DMS153 treated with DMSO at 0.1 percent for 48 hours (cell line): ENCODE measurements at regions not wholly inside any gene's neighbourhood (a gene's known extent, or its start where the extent isn't known, plus 50 kb on each side); places are given as distances from the start of the nearest gene placed in this dataset.
"Not testable (repeated sequence)": the region's sequence is repeated elsewhere in the genome, so short reads cannot be mapped to it uniquely, and the experiment has no call there.

ENCODE experiments used
- DNase-seq: peaks from one replicate; lab custom pipeline; 2025; ENCODE audit not compliant: unreplicated experiment; lab: John Stamatoyannopoulos, UW

- no peak for DNase-seq
Measured at GRCh38 chr3:102297072-102297658, 137.7 kb upstream of the ZPLD1 start.

- no peak for DNase-seq
Measured at GRCh38 chr3:102299125-102299877, 135.5 kb upstream of the ZPLD1 start.

GRCh38 chr3:102301155-102301880 is 133.5 kb upstream of the ZPLD1 start:
- DNase-seq: no peak

GRCh38 chr3:102302020-102302419 is 132.8 kb upstream of the ZPLD1 start:
- no peak for DNase-seq

- DNase-seq: no peak
Measured at GRCh38 chr3:102304550-102304949, 130.3 kb upstream of the ZPLD1 start.

GRCh38 chr3:102307442-102307841 is 127.4 kb upstream of the ZPLD1 start:
- DNase-seq: no peak

- DNase-seq: no peak
Measured at GRCh38 chr3:102329066-102329465, 105.7 kb upstream of the ZPLD1 start.

- DNase-seq: no peak
Measured at GRCh38 chr3:102329561-102329960, 105.3 kb upstream of the ZPLD1 start.

GRCh38 chr3:102332205-102332604 is 102.6 kb upstream of the ZPLD1 start:
- no peak for DNase-seq

GRCh38 chr3:102332934-102333333 is 101.9 kb upstream of the ZPLD1 start:
- no peak for DNase-seq

GRCh38 chr3:102336130-102336529 is 98.7 kb upstream of the ZPLD1 start:
- no peak for DNase-seq

- no peak for DNase-seq
Measured at GRCh38 chr3:102339671-102340070, 95.1 kb upstream of the ZPLD1 start.

- DNase-seq: no peak
Measured at GRCh38 chr3:102346897-102347296, 87.9 kb upstream of the ZPLD1 start.

GRCh38 chr3:102348904-102349303 is 85.9 kb upstream of the ZPLD1 start:
- DNase-seq: no peak

- DNase-seq: no peak
Measured at GRCh38 chr3:102353148-102353547, 81.7 kb upstream of the ZPLD1 start.

- DNase-seq: no peak
Measured at GRCh38 chr3:102353805-102354204, 81.0 kb upstream of the ZPLD1 start.

GRCh38 chr3:102354818-102355515 is 79.8 kb upstream of the ZPLD1 start:
- no peak for DNase-seq

- no peak for DNase-seq
Measured at GRCh38 chr3:102356506-102356905, 78.3 kb upstream of the ZPLD1 start.

- DNase-seq: not testable (repeated sequence)
Measured at GRCh38 chr3:102357313-102357712, 77.5 kb upstream of the ZPLD1 start.

- DNase-seq: no peak
Measured at GRCh38 chr3:102360183-102360860, 74.5 kb upstream of the ZPLD1 start.

GRCh38 chr3:102361101-102361500 is 73.7 kb upstream of the ZPLD1 start:
- DNase-seq: no peak
